ENCODE measurements at regions not wholly inside any gene's neighbourhood (a gene's known extent, or its start where the extent isn't known, plus 50 kb on each side); places are given as distances from the start of the nearest gene placed in this dataset.

DNA sequence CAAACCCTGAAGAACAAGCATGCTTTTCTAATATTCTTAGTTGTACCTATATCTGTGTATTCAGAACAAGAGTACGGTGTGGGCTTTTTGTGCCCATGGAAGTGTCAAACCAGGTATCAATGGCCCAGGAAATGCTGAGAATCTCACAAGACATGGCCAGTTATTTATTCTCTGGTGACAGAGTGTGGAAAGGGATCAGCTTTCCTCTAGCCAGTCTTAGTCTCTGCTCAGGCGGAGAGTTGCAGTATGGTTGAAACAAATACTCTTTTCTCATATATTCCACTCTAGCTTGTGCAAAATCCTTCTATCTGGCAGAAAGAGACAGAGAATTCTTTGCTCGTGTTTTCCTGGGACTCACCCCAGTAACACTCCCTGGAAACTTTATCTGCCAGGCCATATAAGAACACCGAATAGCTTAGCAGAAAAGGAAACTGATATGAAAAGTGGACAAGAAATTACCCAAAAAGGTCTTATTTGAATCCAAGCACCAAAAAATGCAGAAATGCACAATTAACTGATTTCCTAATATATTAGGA, 173.3 kb upstream of the RSPO3 start:
- no peak for TF ChIP-seq POLR2A (IDR thresholded peaks at IDR 0.05; ENCODE audit: low read depth, low read length)
- no peak for TF ChIP-seq POLR2AphosphoS5 (IDR thresholded peaks at IDR 0.05; ENCODE audit: low read depth, low read length)
- no peak for TF ChIP-seq TAF1 (IDR thresholded peaks at IDR 0.05; ENCODE audit: borderline replicate concordance, low read depth, low read length)
